ENCODE measurements at regions not wholly inside any gene's neighbourhood (a gene's known extent, or its start where the extent isn't known, plus 50 kb on each side); places are given as distances from the start of the nearest gene placed in this dataset.
"Not testable (repeated sequence)": the region's sequence is repeated elsewhere in the genome, so short reads cannot be mapped to it uniquely, and the experiment has no call there.

DNA sequence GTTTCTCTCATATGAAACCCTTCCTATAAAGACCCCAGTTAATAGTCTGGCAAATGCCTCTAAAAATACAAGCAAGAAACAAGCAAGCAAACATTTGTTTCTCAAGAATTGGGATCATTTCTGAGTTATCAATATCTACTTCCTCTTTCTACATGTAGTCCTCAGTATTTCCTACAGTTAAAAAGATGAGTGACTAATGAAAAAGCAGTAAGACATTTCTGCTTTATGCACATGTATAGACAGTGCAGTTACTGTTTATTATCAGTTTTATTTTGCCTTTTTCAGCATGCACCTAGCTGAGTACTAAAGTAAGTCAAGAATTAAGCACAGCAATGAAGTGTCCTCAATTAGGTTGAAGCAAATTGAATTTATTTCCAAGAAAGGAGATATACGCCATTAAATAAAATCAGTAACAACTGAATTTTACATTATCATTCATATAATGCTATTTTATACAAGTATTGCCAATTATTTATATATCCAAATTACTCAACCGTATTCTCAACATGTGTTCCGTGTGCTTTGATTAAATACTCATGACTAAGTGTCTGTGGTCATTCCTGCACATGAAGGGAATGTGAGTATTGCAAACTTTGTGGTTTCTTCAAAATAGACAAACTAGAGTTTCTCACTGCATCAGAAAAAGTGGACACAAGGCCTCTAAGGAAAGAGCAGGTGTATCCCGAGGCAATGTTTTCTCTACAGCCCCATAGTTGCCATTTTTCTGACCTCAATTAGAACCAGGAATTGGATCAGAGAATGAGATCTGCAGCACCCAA, 159.3 kb upstream of the MARCKS start:
- no peak for DNase-seq

DNA sequence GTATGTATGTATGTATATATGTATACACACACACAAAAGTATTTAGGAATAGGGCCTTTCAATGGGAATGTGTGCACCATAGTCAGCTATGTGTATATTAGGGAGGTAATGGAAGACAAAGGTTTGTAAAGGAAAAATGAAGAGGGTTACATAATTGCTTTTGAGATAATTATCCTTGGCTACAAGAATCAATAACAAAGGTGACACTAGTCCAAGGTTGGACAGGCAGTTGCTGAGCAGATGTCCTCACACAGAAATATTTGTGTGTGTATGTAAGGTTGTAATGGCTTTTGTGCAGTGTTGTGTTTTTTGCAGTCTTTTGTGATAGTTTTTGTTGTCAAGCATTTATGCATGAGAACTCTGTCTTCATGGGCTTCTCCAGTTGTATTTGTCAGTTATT, 157.9 kb upstream of the MARCKS start:
- no peak for DNase-seq

DNA sequence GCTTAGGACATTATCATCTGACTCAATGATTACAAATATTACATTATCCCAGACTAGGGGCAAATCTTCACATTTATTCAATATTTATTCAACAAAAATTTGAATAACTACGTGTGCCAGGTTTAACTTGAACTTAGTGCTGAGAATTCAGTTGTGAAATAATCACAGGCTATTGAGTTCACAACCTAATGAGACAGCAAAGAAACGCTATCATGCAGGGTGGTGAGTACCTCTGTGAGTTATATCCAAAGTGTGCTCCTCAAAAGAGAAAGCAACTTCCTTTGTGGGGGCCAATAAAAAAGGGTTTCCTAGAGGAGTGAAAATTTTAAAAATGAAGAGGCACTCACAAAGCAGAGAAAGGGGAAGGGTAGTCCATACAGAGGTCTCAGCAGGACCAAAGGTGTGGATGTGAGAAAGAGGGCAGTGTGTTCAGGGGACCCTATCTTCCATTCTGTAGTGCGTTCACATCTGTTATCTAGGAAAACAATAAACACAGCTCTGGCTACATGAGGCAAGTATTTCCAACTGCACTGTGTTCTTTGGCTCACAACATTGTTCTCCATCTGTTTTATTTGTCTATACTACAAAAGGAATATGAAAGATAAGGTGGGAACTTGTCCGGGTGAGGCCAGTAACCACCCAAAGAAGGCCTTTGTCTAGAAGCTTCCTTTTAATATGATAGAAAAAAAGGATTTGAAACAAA, 155.4 kb upstream of the MARCKS start:
- no peak for DNase-seq

DNA sequence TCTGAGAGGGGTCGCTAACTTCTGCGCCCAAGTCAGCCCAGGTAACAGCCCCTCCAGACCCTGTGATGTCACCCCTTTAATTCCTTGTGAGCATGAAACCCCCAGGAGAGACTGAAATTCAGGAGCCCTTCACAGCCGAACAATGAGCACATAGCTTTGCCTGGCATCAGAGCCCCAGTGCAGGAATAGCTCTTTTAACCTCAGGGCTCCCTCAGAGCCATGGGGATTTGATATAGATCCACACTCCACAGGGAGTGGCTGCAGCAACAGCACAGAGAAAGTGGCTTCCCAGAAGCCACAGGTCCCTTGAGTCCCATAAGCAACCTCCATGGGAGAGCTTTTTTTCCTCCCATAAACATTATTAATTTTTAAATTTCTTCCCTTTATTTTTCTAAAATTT, 150.0 kb upstream of the MARCKS start:
- DNase-seq: no peak

DNA sequence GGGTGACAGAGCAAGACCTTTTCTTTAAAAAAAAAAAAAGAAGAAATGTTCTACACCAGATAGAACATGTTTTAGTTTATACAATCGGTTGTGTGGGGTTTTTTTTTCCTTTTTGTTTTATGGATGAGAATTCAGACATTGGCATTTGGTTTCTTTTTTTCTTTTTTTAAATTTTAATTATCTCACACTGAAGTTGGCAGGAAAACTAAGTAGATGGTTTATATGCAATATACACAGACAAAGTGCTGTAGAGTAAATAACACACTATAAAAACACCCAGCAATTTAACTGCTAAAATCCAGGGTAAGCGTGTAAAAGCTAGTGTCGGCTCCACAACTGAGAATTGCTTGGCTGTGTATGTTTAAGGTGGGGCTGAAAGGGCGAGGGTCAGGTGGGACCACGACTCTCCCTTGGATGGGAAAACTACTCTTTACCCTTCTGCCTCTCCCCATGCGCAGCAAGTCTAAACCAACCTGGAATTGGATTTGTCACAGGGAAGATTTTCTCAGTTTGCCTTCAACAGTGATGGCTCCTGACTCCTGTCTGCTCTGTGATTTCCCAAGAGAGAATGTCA, 147.1 kb upstream of the MARCKS start:
- DNase-seq: no peak

DNA sequence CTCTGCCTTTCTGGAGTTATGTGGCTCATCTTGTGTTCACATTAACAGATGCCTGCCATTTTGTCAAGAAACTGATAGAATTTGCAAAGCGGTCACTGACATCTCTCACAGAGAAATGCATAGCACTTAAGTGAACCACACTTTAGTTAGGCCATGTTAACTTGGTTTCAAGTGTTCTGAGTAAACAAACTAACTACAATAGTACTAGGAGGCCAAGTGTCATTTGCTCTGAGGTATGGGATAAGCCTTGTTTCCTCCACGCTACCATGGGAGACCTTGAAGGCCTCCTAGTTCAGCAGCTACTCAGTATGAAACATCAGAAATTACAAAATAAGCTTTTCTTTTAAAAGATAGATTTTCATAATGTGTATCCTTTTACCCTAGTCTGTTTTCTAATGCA, 143.5 kb upstream of the MARCKS start:
- no peak for DNase-seq

DNA sequence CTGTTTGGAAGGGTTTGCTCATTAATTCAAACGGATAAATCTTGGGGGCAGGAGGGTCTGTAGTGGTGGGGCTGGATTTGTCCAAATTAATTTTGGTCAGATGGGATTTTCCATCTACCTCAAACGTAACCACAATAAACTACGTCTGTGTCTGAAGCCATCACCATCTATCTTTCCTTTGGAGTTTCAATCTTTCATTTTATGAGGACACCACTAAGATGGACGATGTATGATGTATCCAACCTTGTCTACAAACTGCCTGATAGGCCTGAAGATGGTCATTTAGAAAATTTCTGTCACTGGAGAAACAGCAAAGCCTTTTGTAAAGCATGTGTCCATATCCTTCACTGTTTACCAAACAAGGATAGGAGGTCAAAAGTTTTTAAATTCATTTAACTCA, 138.6 kb upstream of the MARCKS start:
- DNase-seq: no peak

DNA sequence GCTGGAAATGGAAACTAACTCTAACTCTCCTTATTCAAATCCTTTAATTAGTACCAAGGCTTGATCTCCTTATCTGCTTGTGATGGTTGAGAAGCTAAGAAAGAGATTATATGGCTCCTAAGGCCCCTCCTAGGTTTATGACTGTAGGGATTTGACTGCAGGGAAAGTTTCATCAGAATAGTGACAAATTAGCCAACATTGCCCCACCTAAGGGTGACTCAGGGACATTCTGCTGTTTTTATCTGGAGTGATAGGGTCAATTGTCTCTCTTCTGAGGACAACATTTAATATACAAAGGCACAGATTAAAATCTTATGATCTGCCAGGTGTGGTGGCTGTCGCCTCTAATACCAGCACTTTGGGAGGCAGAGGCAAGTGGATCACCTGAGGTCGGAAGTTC, 138.1 kb upstream of the MARCKS start:
- no peak for DNase-seq

DNA sequence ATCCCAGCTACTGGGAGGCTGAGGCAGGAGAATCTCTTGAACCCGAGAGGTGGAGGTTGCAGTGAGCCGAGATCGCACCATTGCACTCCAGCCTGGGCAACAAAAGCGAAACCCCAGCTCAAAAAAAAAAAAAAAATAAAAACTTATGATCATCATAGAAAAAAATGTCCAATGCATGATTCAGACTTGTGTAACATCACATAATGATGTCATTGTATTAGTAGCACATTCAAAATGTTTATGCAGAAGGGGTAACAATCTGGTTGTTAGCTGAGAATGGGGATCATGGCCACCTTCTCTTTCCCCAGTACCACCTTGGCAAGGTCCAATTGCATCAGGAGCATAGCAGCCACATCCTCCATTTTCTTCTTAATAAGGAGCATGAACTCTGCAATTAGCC, 137.6 kb upstream of the MARCKS start:
- no peak for DNase-seq

DNA sequence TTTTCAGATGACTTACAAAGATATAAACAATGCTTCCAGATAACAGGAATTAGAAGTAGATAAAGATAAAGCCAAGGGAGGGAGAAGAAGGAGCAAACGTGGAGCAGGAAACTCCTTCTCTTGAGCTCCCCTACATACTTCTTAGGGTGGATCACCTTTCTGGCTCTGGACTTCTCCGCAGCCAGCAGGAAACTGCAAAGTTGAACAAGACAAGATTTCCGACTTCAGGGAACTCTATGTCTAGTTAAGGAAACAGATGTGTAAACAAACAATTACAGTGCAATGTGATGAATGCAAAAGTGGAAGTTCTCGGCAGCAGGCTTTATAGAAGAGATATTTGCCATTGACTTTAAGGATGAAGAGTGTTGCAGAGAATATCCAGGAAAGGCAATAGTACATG, 134.0 kb upstream of the MARCKS start:
- DNase-seq: no peak

DNA sequence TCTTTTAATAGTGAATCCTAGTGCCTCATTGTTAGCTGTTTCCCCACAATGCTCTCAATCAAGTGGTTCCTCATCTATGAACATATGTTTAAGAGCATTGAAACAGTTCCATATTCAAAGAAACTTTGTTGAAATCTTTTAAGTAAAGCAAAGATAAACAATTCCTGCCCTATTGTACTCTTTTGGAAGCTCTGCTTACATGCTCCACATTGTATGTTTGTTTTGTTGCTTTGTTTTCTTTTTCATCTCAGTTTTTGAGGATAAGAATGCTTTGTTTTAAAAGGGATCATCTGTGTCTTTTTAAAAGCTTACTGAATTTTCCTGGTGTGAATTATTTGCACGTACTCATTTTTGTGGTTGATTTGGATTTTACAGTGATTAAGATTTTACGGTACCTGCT, 132.2 kb upstream of the MARCKS start:
- not testable (repeated sequence) for DNase-seq

DNA sequence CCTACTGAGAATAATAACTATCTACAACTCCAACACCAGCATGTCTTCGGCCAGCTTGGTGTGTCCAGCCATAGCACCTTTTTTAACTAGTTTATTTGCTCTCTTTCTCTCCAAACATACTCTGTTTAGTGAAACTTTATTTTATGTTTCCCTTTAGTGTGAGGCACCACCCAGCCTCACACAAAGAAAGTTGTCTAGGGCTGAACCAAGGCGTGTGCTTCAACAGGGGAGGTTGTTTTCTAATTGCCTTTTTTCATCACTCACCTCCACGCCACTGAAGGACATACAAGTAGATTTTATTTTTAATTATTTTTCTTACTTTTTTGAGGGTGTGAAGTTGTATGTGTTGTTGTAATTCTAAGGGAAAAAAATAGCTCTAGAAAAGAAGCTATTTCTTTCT, 125.6 kb upstream of the MARCKS start:
- no peak for DNase-seq

DNA sequence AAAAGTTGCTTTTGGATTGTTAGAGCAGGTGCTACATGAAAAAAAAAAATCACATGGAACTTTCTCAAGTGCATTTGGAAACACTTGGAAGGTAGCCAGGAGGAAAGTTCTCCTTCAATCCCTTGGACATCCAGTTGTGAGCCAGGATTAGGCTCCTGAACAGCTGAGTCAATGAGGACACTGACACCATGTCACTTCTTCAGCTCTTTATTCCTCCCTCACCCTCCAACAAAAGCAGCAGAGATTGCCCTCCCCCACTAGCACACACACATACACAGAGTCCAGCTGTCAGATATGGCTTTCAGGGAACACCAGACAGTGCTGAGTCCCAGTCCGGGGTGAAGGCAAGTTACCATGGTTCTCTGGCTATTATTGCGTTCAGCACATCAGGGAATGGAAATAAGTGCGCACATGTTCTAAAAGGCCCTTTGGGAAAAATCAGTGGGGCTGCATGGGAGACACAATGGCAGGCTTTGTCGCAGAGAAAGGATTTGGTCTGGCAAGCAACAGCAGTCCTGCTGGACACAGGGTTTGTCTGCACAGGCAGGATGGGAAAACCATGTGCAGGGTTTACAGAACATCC, 124.7 kb upstream of the MARCKS start:
- DNase-seq: no peak

DNA sequence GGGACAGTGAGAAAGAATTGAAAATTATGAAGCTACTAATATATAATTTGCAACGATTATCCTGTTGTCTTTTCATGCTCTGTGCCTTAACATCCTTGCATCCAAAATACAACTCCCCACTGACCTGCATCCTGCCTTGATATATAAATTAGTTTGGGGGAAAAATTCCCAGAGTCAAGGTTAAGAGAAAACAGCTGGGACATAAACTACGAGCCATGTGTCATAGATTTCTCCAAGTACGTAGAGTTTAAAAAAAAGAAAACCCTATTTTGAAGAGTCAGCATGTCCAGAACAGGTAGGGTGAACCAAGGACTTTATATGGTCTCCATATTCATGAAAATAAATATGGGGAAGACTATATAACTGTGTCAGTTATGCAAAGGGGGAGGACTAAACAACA, 123.8 kb upstream of the MARCKS start:
- DNase-seq: no peak

DNA sequence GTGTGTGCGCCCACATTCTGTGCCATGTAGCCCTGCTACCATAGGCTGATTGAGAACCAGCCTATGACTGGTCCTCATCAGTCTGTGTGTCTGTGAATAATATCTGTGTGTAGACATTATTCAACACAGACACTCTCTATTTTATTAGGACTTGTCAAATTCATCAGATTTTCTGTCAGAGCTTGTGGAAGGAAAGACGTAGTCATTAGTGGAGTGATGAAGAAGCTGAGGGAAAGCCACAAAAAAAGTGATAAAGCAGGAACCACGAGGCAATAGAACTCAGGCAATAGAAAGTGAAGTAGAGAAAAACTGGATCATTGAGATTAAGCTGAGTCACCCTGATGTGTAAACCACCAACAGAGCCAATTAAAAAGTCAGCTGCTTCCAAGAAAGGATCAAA, 122.2 kb upstream of the MARCKS start:
- DNase-seq: no peak

DNA sequence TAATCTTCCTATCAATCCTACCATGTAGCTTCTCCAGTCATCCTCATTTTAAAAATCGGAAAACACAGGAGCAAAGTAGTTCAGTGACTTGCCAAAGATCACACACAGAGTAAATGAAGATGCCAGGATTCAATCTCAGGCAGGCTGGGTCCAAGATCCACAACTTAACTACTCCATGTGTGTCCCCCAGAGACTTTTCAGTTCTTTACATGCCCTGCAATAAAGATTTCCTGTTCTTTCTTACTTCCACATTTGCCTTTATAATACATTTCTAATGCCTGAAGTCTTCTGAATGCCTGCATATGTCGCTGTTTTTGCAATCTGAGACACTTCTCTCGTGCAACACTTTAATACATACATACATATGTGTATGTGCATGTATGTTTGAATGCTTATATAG, 121.7 kb upstream of the MARCKS start:
- DNase-seq: no peak

DNA sequence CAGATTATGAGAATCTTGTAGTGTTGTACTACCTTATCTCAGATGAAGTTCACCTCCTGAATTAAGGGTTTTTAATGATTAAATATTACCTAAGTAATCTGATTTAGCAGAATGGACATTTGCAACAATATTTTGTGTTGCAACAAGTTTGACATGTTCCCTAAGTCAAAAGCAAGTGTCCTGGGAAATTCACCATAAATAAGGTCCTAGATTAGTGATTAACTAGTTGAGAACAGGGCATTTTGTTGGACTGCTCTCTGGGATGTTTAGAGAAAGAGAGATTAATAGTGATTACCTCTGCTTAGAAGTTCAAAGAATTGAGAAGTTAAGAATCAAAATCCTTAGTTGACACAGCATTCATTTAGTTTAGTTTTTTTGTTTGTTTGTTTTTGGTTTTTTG, 120.2 kb upstream of the MARCKS start:
- DNase-seq: no peak

DNA sequence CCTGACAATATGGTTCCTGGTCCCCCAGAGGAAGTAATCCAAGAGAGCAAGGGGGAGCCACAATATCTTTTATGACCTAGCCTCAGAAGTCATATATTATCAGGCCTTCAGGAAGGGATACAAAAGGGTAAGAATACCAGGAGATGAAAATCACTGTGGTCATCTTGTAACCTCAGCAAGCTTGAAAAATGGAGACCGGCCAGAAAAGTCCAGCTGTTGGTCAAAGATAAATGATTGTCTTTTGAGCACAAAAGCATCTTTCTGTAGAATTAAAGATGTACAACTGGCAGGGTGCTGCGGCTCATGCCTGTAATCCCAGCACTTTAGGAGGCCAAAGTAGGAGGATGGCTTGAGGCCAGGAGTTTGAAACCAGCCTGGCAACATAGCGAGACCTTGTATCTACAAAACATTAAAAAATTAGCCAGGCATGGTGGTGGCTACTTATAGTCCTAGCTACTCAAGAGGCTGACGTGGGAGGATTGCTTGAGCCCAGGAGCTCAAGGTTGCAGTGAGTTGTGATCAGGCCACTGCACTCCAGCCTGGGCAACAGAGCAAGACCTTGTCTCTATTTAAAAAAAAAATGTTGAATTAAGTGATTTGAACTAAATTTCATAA, 118.0 kb upstream of the MARCKS start:
- no peak for DNase-seq

DNA sequence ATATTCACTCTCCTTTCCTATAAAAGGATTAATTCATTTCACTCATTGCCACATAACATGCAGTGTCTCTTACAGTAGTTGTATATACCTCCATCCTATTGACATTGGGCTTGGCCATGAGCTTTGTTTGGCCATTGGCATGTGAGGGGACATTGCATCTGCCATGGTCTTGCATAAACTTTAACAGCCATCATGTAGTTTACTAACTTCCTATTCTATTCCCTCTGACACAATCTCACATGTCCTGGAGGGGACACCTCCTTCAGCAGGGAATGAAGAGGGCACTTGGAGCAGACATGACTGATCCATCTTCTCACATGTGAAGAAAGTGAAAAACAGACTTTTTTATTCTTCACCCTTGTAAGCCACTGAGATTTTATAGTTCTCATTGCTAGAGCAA, 115.5 kb upstream of the MARCKS start:
- no peak for DNase-seq

DNA sequence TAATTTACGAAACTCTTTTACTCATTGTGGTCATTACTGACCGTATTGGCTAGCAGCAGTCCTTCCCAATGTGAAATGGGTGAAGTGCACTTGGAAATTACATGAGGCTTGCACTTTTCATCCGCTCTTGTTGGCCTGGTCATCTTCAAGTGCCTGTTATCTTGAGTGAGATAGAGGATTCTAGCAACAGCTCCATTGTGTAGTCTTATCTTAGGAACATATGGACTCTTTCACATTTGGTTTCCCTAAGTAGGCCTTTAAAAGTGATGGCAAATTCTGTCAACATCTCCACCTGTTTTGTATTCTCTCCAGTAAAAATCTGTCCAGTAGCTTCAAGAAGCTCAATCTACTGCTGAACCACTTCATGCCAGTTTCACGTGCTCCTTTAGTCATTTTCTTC, 114.8 kb upstream of the MARCKS start:
- DNase-seq: no peak

DNA sequence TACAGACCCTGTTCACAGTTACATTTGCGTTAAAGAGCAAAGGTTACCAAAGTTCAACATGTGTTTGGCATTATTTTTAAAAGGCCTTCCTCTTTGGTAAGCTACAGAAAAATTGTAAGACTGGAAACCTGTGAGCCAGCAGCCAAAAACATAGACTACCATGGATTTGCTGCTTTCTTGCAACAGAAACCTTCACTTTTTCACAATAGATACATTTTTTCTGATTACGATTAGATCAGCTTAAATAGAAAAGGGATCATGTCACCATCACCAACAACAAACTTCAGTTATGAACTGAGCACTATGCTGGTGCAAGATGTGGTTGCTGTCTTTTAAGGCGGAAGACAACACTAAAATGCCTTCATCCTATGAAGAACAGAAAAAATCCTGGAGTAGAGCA, 112.3 kb upstream of the MARCKS start:
- no peak for DNase-seq

DNA sequence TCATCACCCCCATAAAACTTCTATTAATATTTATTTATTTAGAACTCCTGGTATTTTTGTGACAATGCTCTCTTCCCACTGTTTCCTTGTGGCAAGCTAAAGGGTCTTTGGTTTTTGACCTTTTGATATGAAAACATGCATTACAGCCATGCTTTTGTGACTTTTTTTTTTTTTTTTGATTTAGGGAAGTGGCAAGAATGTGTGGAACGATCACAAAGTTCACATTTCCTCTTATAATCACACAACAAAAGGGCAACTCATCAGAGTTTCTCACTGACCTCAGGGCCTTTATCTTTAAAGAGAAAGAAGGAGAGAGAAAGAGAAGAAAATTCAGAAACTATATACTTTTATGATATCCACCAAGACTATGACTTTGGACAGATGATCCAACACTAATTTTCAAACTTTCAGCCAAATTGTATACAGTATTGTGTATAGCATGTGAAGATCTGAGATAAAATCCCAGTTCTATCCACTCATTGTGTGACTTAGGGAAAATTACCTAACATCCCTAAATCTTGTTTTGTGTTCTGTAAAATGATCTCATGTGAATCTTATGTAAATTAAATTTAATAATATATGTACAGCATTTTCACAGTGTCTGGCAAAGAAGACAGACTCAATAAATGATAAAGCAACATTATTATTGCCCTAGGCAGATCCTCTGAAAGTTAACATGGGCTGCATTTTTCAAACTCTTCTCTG, 106.8 kb upstream of the MARCKS start:
- DNase-seq: no peak

DNA sequence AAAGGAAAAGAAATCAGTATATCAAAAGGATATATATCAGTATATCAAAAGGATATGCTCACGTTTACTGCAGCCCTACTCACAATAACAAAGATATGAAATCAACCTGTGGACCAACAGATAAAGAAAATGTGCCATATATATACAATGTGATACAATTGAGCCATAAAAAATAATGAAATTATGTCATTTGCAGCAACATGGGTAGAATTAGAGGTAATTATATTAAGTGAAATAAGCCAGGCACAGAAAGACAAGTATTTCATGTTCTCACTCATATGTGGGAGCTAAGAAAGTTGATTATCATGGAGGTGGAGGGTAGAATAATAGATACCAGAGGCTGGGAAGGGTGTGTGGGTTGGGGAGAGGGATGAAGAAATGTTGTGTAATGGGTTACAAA, 102.9 kb upstream of the MARCKS start:
- no peak for DNase-seq

Data from CD4-positive, alpha-beta T cell treated with Interleukin-4 for 4 hours (primary cell).